Ovary (tissue), 7 donors: ENCODE measurements at regions not wholly inside any gene's neighbourhood (a gene's known extent, or its start where the extent isn't known, plus 50 kb on each side); places are given as distances from the start of the nearest gene placed in this dataset.

ENCODE experiments used
- DNase-seq, 5 donors: peaks; one replicate each; pipeline ENCODE4 v3.0.0-alpha.2; 2019 to 2020
- H3K27ac ChIP-seq, 2 donors: fragments of 200-600 bp; one replicate each; pipeline versions ENCODE4 v1.5.1 to v1.8.0; 2019 to 2022
- H3K27me3 ChIP-seq: fragments of 200-600 bp; one replicate; pipeline ENCODE4 v1.8.0; 2022
- H3K36me3 ChIP-seq: fragments of 200-600 bp; sonication (generic); one replicate; pipeline ENCODE4 v1.5.1; 2019
- H3K4me1 ChIP-seq: one replicate; pipeline ENCODE4 v1.8.1; 2013; ENCODE audit warnings: mild to moderate bottlenecking, moderate library complexity; ENCODE audit not compliant: insufficient read depth
- H3K4me3 ChIP-seq: fragments of 200-600 bp; sonication (generic); one replicate; pipeline ENCODE4 v1.5.1; 2017
- H3K9me3 ChIP-seq, 2 donors: fragments of 200-600 bp in 1 of 2; sonication (generic) in 1 of 2; one replicate each; pipeline versions ENCODE4 v1.5.1 to v1.8.1; 2013 to 2019; ENCODE audit warnings: mild to moderate bottlenecking in 1 of 2, moderate library complexity in 1 of 2
- CTCF ChIP-seq, 3 donors: fragments of 450-650 bp in 2 of 3; fragments of 200-600 bp in 1 of 3; IDR thresholded peaks; one replicate each; pipeline versions ENCODE4 v1.5.1 to v1.8.0; 2016 to 2022; ENCODE audit warnings: antibody characterized with exemption in 3 of 3, mild to moderate bottlenecking in 1 of 3
- EP300 ChIP-seq: sonication (generic); formaldehyde crosslinking; IDR thresholded peaks from one replicate; pipeline ENCODE4 v1.6.1; 2017; ENCODE audit warnings: antibody characterized with exemption
- POLR2A ChIP-seq: fragments of 450-650 bp; IDR thresholded peaks from one replicate; pipeline ENCODE4 v1.6.1; 2017; ENCODE audit warnings: antibody characterized with exemption, mild to moderate bottlenecking, moderate library complexity
- WGBS, 3 donors: extraction: QIAGEN DNeasy Blood & Tissue Kit in 1 of 3; methylation state at CpG; one replicate each; pipeline versions ENCODE4 v1.1.5 to v1.1.7; 2013 to 2017; 5-methylcytosine and 5-hydroxymethylcytosine counted together
- intact Hi-C, 4 donors: fragments of 100-400 bp; cut with DNase I; formaldehyde crosslinking; loops; one replicate each; pipeline versions ENCODE4 v1.11.0 to v1.15.1; 2022 to 2023
- donor health status: DM: no; HTN: no; CAD: no; lungs with moderate emphysema.
- donor health status: DM: no; HTN: no; CAD: no.
- donor health status: Bipolar disorder and iron deficiency.
- donor health status: DM: no; HTN: no; CAD: no.
- donor health status: DM: yes; HTN: yes; CAD: no.

GRCh38 chr2:176560296-176560695 is 291.1 kb downstream of the MTX2 start:
- no peaks in the 10 kb centered on the region for H3K27me3 ChIP-seq
- TF ChIP-seq POLR2A (no peak), EP300 (no peak), CTCF (IDR thresholded peaks at IDR 0.05) (no peak)
- DNase-seq: no peak
- no peak overlapping the region for H3K4me3 ChIP-seq
- intact Hi-C loops: loop anchor here in 1 of 4 donors (10.0 kb wide), 1 partner anchor 65 kb away; no protein-coding TSS in a partner anchor
- WGBS, 3 donors: 41 to 45% (median 44%) methylated on average over 2 of the region's 2 CpGs
- H3K36me3 ChIP-seq: no peaks in the 10 kb centered on the region
- no peaks in the 10 kb centered on the region for H3K9me3 ChIP-seq
- no peak overlapping the region for H3K27ac ChIP-seq
- no peaks in the 10 kb centered on the region for H3K4me1 ChIP-seq

DNA sequence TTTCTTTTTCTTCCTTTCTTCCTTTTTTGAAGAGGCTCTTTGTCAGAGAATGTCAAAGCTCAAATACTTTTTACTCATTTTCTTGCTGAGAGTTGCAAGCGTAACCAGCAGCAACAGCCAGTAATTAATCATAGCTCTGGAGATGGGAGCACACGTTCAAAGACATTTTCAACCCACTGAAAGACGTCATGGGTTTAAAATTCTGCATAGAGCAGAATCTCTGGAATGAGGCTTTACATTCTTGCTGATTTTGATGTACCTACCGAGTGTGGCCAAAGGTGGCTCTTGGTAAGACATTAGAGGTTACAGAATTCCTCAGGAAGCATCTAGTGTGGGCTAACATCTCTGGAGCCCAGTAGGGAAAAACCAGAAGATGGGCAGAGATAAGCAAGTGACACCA is 292.5 kb downstream of the MTX2 start:
- Histone ChIP-seq H3K4me3 (no peak overlapping the region), H3K27ac (no peak overlapping the region), H3K36me3 (no peaks in the 10 kb centered on the region), H3K9me3 (no peaks in the 10 kb centered on the region), H3K4me1 (no peaks in the 10 kb centered on the region), H3K27me3 (no peaks in the 10 kb centered on the region)
- intact Hi-C loops: loop anchor here in 1 of 4 donors (10.0 kb wide), 1 partner anchor 63 kb away; no protein-coding TSS in a partner anchor
- no peak for DNase-seq
- WGBS, 3 donors: 70 to 72% (median 71%) methylated on average over 4 of the region's 4 CpGs
- TF ChIP-seq EP300 (no peak), CTCF (IDR thresholded peaks at IDR 0.05) (no peak), POLR2A (no peak)

- no peaks in the 10 kb centered on the region for H3K4me1 ChIP-seq
Measured at GRCh38 chr2:176562359-176563078, 293.3 kb downstream of the MTX2 start.

GRCh38 chr2:176565641-176566323 is 296.5 kb downstream of the MTX2 start:
- no peaks in the 10 kb centered on the region for H3K27me3 ChIP-seq
- no peaks in the 10 kb centered on the region for H3K36me3 ChIP-seq
- intact Hi-C loops: loop anchor here in 1 of 4 donors (10.0 kb wide), 1 partner anchor 59 kb away; no protein-coding TSS in a partner anchor
- H3K4me1 ChIP-seq: no peaks in the 10 kb centered on the region
- no peak overlapping the region for H3K4me3 ChIP-seq
- H3K27ac ChIP-seq: no peak overlapping the region
- no peak for DNase-seq
- 71 to 86% (median 83%) methylated on average over 18 of the region's 18 CpGs for WGBS, 3 donors
- TF ChIP-seq EP300 (no peak), POLR2A (no peak), CTCF (IDR thresholded peaks at IDR 0.05) (no peak)
- H3K9me3 ChIP-seq: no peaks in the 10 kb centered on the region

More at GRCh38 chr2:176562359-176563078, 293.3 kb downstream of the MTX2 start:
- intact Hi-C loops: loop anchor here in 1 of 4 donors (10.0 kb wide), 1 partner anchor 62 kb away; no protein-coding TSS in a partner anchor
- Histone ChIP-seq H3K27ac (no peak overlapping the region), H3K36me3 (no peaks in the 10 kb centered on the region), H3K27me3 (no peaks in the 10 kb centered on the region), H3K4me3 (no peak overlapping the region), H3K9me3 (no peaks in the 10 kb centered on the region)
- 47 to 61% (median 54%) methylated on average over 4 of the region's 4 CpGs for WGBS, 3 donors
- TF ChIP-seq EP300 (no peak), POLR2A (no peak), CTCF (IDR thresholded peaks at IDR 0.05) (no peak)
- no peak for DNase-seq
